Keratinocyte (primary cell): ENCODE measurements at regions not wholly inside any gene's neighbourhood (a gene's known extent, or its start where the extent isn't known, plus 50 kb on each side); places are given as distances from the start of the nearest gene placed in this dataset.

Experiments
- DNase-seq: peaks from one replicate; pipeline ENCODE4 v3.0.0-alpha.2; 2011; ENCODE audit warnings: low read depth, missing footprints, low spot score
- FAIRE-seq: peaks from 2 replicates; lab custom pipeline; 2011; peaks lifted over from hg19 to GRCh38; lab: Jason Lieb, UNC
- H2AFZ ChIP-seq: 2 replicates; pipeline ENCODE4 v1.6.0; 2012; ENCODE audit warnings: low read length, control low read depth, inconsistent platforms; ENCODE audit not compliant: control insufficient read depth
- H3K27ac ChIP-seq: 2 replicates; pipeline ENCODE4 v1.5.1; 2011; ENCODE audit warnings: low read length; ENCODE audit not compliant: control insufficient read depth, insufficient read depth
- H3K27me3 ChIP-seq: 3 replicates; pipeline ENCODE4 v1.6.0; 2011; ENCODE audit warnings: low read length; ENCODE audit not compliant: control insufficient read depth, insufficient read depth; ENCODE audit errors: extremely low read depth
- H3K36me3 ChIP-seq, 2 experiments: 2 replicates in 1 of 2; 3 replicates in 1 of 2; pipeline ENCODE4 v1.5.1; 2011; ENCODE audit warnings: low read length in 2 of 2, mild to moderate bottlenecking in 1 of 2; ENCODE audit not compliant: control insufficient read depth in 2 of 2, insufficient read depth in 2 of 2; ENCODE audit errors: extremely low read depth in 1 of 2
- H3K4me1 ChIP-seq: 3 replicates; pipeline ENCODE4 v1.5.1; 2011; ENCODE audit warnings: low read length; ENCODE audit not compliant: control insufficient read depth, insufficient read depth; ENCODE audit errors: extremely low read depth
- H3K4me2 ChIP-seq: 3 replicates; pipeline ENCODE4 v1.6.0; 2011; ENCODE audit warnings: low read depth, low read length; ENCODE audit not compliant: control insufficient read depth, insufficient read depth; ENCODE audit errors: extremely low read depth
- H3K4me3 ChIP-seq, 3 experiments: fragments of 200-600 bp in 1 of 3; sonication (generic) in 1 of 3; 2 replicates in 2 of 3; 3 replicates in 1 of 3; pipeline ENCODE4 v1.5.1; 2011 to 2016; ENCODE audit warnings: low read length in 3 of 3, mild to moderate bottlenecking in 3 of 3, control low read depth in 2 of 3, inconsistent platforms in 1 of 3, low read depth in 1 of 3, mixed read lengths in 1 of 3, mixed run types in 1 of 3, moderate library complexity in 1 of 3; ENCODE audit not compliant: control insufficient read depth in 2 of 3, insufficient read depth in 2 of 3; ENCODE audit errors: extremely low read depth in 1 of 3
- H3K79me2 ChIP-seq: 2 replicates; pipeline ENCODE4 v1.6.0; 2012; ENCODE audit warnings: low read length; ENCODE audit not compliant: control insufficient read depth, insufficient read depth
- H3K9ac ChIP-seq: 3 replicates; pipeline ENCODE4 v1.6.0; 2011; ENCODE audit warnings: low read length; ENCODE audit not compliant: control insufficient read depth, insufficient read depth; ENCODE audit errors: extremely low read depth
- H3K9me1 ChIP-seq: 3 replicates; pipeline ENCODE4 v1.6.0; 2011; ENCODE audit warnings: low read length; ENCODE audit not compliant: control insufficient read depth, insufficient read depth; ENCODE audit errors: extremely low read depth
- H3K9me3 ChIP-seq: 2 replicates; pipeline ENCODE4 v1.5.1; 2012; ENCODE audit warnings: low read depth, low read length; ENCODE audit not compliant: control insufficient read depth
- H4K20me1 ChIP-seq: 3 replicates; pipeline ENCODE4 v1.6.0; 2011; ENCODE audit warnings: low read length; ENCODE audit not compliant: control insufficient read depth, insufficient read depth; ENCODE audit errors: extremely low read depth
- EZH2 ChIP-seq: IDR thresholded peaks from one replicate; pipeline ENCODE4 v1.6.1; 2012; ENCODE audit warnings: inconsistent platforms, mild to moderate bottlenecking, low read length, moderate library complexity
- dilution Hi-C: fragments of 300-500 bp; cut with MboI; formaldehyde crosslinking; loops from one replicate; pipeline ENCODE4 v1.7.0; 2020; ENCODE audit warnings: low sequenced_read_pairs; ENCODE audit not compliant: extremely low pct_ligation_motif_present
- TF ChIP-seq, protein P1 (sequence below), 3 experiments: IDR thresholded peaks in 1 of 3; conservative IDR thresholded peaks in 1 of 3; optimal IDR thresholded peaks in 1 of 3; 2 replicates in 2 of 3; 3 replicates in 1 of 3; pipeline versions ENCODE3 to v1.5.1; 2011; ENCODE audit warnings: low read length in 3 of 3, mild to moderate bottlenecking in 3 of 3, moderate library complexity in 2 of 3, control low read depth in 1 of 3, inconsistent platforms in 1 of 3; ENCODE audit not compliant: insufficient read depth in 2 of 3; ENCODE audit errors: extremely low read depth in 1 of 3

DNA sequence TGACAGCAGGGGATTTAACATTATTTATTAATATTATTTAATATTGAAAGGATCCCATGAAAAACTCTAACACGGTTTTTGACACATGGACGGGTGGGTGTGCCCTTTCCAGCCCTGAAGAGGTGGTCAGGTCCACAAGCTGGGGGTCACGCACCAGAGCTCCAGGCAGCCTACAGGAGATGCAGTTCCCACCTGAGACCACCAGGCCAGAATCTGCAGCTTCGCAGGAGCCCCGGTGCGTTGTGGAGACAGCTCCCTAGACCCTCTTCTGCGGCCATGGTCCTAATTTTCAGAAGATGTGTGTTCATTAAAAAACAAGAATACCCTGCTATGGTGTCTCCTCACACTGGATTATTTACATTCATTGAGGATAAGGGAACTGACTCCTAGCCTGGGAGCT lies 331.1 kb downstream of the C16orf95 start:
- H3K27ac ChIP-seq, result no peak overlapping the region
- FAIRE-seq, result no peak

DNA sequence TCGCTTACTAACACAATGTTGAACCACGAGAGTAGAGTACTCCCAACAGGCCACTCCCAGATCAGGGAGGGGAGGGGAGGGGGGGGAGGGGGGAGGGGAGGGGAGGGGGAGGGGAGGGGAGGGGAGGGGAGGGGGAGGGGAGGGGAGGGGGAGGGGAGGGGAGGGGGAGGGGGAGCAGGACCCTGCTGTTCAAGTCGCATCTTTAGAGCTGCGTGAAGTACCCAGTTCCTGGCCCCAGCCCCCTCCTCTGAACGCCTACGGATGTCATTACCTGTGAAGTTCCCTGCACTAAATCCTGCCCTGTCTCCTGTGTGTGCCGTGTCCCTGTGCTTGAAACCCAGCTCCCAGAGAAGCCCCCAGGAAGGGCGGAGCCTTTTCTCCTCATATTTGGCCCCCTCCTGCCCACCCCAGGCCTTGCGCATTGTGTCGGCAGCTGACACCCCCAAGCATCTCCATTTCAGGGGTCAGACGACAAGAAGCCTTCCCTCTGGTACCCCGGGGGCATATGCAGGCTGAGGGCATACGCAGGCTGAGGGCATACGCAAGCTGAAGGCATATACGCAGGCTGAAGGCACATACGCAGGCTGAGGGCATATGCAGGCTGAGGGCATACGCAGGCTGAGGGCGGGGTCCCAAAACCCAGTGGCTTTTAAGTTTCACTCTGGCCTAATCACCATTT lies 330.2 kb downstream of the C16orf95 start:
- dilution Hi-C loops, result no loop called here
- H3K4me3 ChIP-seq, result no peak overlapping the region
- H3K9me1 ChIP-seq, result no peaks in the 10 kb centered on the region
- H3K79me2 ChIP-seq, result no peaks in the 10 kb centered on the region
- H3K9ac ChIP-seq, result no peak overlapping the region
- H3K27me3 ChIP-seq, result no peaks in the 10 kb centered on the region
- FAIRE-seq (no peak), DNase-seq (no peak)
- H2AFZ ChIP-seq, result no peak overlapping the region
- no peaks in the 10 kb centered on the region for H3K9me3 ChIP-seq
- H3K36me3 ChIP-seq, result no peaks in the 10 kb centered on the region
- no peak overlapping the region for H3K4me2 ChIP-seq
- no peaks in the 10 kb centered on the region for H3K4me1 ChIP-seq
- TF ChIP-seq, protein P1, sequence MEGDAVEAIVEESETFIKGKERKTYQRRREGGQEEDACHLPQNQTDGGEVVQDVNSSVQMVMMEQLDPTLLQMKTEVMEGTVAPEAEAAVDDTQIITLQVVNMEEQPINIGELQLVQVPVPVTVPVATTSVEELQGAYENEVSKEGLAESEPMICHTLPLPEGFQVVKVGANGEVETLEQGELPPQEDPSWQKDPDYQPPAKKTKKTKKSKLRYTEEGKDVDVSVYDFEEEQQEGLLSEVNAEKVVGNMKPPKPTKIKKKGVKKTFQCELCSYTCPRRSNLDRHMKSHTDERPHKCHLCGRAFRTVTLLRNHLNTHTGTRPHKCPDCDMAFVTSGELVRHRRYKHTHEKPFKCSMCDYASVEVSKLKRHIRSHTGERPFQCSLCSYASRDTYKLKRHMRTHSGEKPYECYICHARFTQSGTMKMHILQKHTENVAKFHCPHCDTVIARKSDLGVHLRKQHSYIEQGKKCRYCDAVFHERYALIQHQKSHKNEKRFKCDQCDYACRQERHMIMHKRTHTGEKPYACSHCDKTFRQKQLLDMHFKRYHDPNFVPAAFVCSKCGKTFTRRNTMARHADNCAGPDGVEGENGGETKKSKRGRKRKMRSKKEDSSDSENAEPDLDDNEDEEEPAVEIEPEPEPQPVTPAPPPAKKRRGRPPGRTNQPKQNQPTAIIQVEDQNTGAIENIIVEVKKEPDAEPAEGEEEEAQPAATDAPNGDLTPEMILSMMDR (optimal IDR thresholded peaks at IDR 0.05 in 1 of 3, IDR thresholded peaks at IDR 0.05 in 1 of 3, conservative IDR thresholded peaks at IDR 0.05 in 1 of 3; ENCODE audit: extremely low read depth in 1 of 3, insufficient read depth in 2 of 3, low read length in 3 of 3), result no peak
- no peak for TF ChIP-seq EZH2
- no peak overlapping the region for H3K27ac ChIP-seq
- H4K20me1 ChIP-seq, result no peaks in the 10 kb centered on the region

More for the DNA sequence above, 331.1 kb downstream of the C16orf95 start:
- Histone ChIP-seq H3K4me3 (no peak overlapping the region), H3K4me2 (no peak overlapping the region), H4K20me1 (no peaks in the 10 kb centered on the region), H3K9me3 (no peaks in the 10 kb centered on the region), H3K36me3 (no peaks in the 10 kb centered on the region), H3K9ac (no peak overlapping the region), H3K79me2 (no peaks in the 10 kb centered on the region), H3K9me1 (no peaks in the 10 kb centered on the region), H3K27me3 (no peaks in the 10 kb centered on the region), H2AFZ (no peak overlapping the region), H3K4me1 (no peaks in the 10 kb centered on the region)
- dilution Hi-C loops, result no loop called here
- TF ChIP-seq, protein P1 (optimal IDR thresholded peaks at IDR 0.05 in 1 of 3, IDR thresholded peaks at IDR 0.05 in 1 of 3, conservative IDR thresholded peaks at IDR 0.05 in 1 of 3; ENCODE audit: extremely low read depth in 1 of 3, insufficient read depth in 2 of 3, low read length in 3 of 3), result no peak
- TF ChIP-seq EZH2, result no peak
- DNase-seq, result no peak
